H1 (cell line): ENCODE measurements at regions not wholly inside any gene's neighbourhood (a gene's known extent, or its start where the extent isn't known, plus 50 kb on each side); places are given as distances from the start of the nearest gene placed in this dataset.

Source experiments
- CTCF ChIA-PET: fragments of 300-600 bp; sonication (Branson Sonifier 250); formaldehyde crosslinking; loops from one replicate; lab custom pipeline; 2021; ENCODE audit not compliant: partially characterized antibody; lab: Charles Lee
- POLR2A ChIA-PET: fragments of 300-600 bp; sonication (Branson Sonifier 250); formaldehyde crosslinking; loops from one replicate; lab custom pipeline; 2021; ENCODE audit warnings: inconsistent platforms; ENCODE audit not compliant: partially characterized antibody; lab: Charles Lee
- DNase-seq, 2 experiments: peaks; one replicate each; pipeline versions ENCODE4 v3.0.0 to v3.0.0-alpha.2; 2010 to 2022; ENCODE audit warnings: low spot score in 2 of 2, low read depth in 1 of 2, mixed read lengths in 1 of 2
- FAIRE-seq: peaks from 2 replicates; lab custom pipeline; 2011; peaks lifted over from hg19 to GRCh38; lab: Jason Lieb, UNC
- H2AFZ ChIP-seq: 2 replicates; pipeline ENCODE4 v1.8.1; 2012; ENCODE audit warnings: low read length, inconsistent platforms
- H2AK5ac ChIP-seq: 2 replicates; pipeline ENCODE4 v1.6.1; 2013; ENCODE audit warnings: low read depth, low read length
- H2BK120ac ChIP-seq: replicated peaks from 2 replicates; pipeline ENCODE3; 2013; ENCODE audit warnings: low read depth, low read length, inconsistent platforms
- H2BK12ac ChIP-seq: 2 replicates; pipeline ENCODE4 v1.6.1; 2013; ENCODE audit warnings: low read depth, low read length
- H2BK15ac ChIP-seq: 2 replicates; pipeline ENCODE4 v1.6.1; 2013; ENCODE audit warnings: low read length
- H2BK20ac ChIP-seq: 2 replicates; pipeline ENCODE4 v1.6.1; 2013; ENCODE audit warnings: low read length
- H2BK5ac ChIP-seq: 2 replicates; pipeline ENCODE4 v1.6.1; 2013; ENCODE audit warnings: low read depth, low read length
- H3K14ac ChIP-seq: 2 replicates; pipeline ENCODE4 v1.6.1; 2013; ENCODE audit warnings: inconsistent platforms; ENCODE audit not compliant: insufficient read length
- H3K18ac ChIP-seq: 2 replicates; pipeline ENCODE4 v1.6.1; 2013; ENCODE audit warnings: low read length; ENCODE audit errors: extremely low read depth
- H3K23ac ChIP-seq: 2 replicates; pipeline ENCODE4 v1.6.1; 2013; ENCODE audit warnings: inconsistent platforms; ENCODE audit not compliant: insufficient read length
- H3K23me2 ChIP-seq: 2 replicates; pipeline ENCODE4 v1.6.1; 2013; ENCODE audit warnings: low read depth, low read length
- H3K27ac ChIP-seq: 2 replicates; pipeline ENCODE4 v1.6.1; 2011; ENCODE audit warnings: low read depth, low read length, inconsistent platforms
- H3K27me3 ChIP-seq, 4 experiments: replicated peaks in 1 of 4; 1 replicate in 1 of 4; 2 replicates in 3 of 4; pipeline versions ENCODE4 v1.6.1 to v1.8.1; 2011 to 2013; ENCODE audit warnings: low read length in 3 of 4, mild to moderate bottlenecking in 3 of 4, inconsistent platforms in 2 of 4, mixed read lengths in 2 of 4, moderate library complexity in 1 of 4; ENCODE audit not compliant: control insufficient read depth in 3 of 4, insufficient read depth in 3 of 4; ENCODE audit errors: extremely low read depth in 1 of 4
- H3K36me3 ChIP-seq, 4 experiments: 2 replicates each; pipeline versions ENCODE4 v1.6.1 to v1.8.1; 2011 to 2013; ENCODE audit warnings: mild to moderate bottlenecking in 4 of 4, low read length in 3 of 4, moderate library complexity in 2 of 4, control low read depth in 1 of 4, inconsistent platforms in 1 of 4; ENCODE audit not compliant: insufficient read depth in 4 of 4, control insufficient read depth in 2 of 4
- H3K4ac ChIP-seq: replicated peaks from 2 replicates; pipeline ENCODE3; 2013; ENCODE audit warnings: low read length, low read depth, mixed read lengths, inconsistent platforms; ENCODE audit not compliant: insufficient read length
- H3K4me1 ChIP-seq, 4 experiments: replicated peaks in 1 of 4; 1 replicate in 1 of 4; 2 replicates in 3 of 4; pipeline versions ENCODE4 v1.6.1 to v1.8.1; 2011 to 2013; ENCODE audit warnings: low read length in 3 of 4, inconsistent platforms in 2 of 4, mixed read lengths in 1 of 4; ENCODE audit not compliant: insufficient read depth in 4 of 4, control insufficient read depth in 3 of 4
- H3K4me2 ChIP-seq, 2 experiments: 2 replicates each; pipeline versions ENCODE4 v1.6.1 to v1.8.1; 2011 to 2013; ENCODE audit warnings: low read depth in 2 of 2, low read length in 2 of 2, control low read depth in 1 of 2, inconsistent platforms in 1 of 2, mild to moderate bottlenecking in 1 of 2; ENCODE audit not compliant: insufficient read depth in 1 of 2
- H3K4me3 ChIP-seq, 4 experiments: fragments of 200-600, 300-600 bp in 1 of 4; sonication (generic), shearing (Covaris generic), sonication (Bioruptor Twin) in 1 of 4; 2 replicates each; pipeline versions ENCODE4 v1.5.1 to v1.8.1; 2011 to 2016; ENCODE audit warnings: low read length in 4 of 4, low read depth in 3 of 4, control low read depth in 2 of 4, inconsistent platforms in 2 of 4, mild to moderate bottlenecking in 2 of 4, mixed read lengths in 1 of 4, moderate library complexity in 1 of 4; ENCODE audit not compliant: insufficient read depth in 2 of 4; ENCODE audit errors: extremely low read depth in 1 of 4
- H3K56ac ChIP-seq: replicated peaks from 2 replicates; pipeline ENCODE3; 2013; ENCODE audit warnings: low read depth, mild to moderate bottlenecking, mixed read lengths, low read length, inconsistent platforms; ENCODE audit not compliant: insufficient read length
- H3K79me1 ChIP-seq: 2 replicates; pipeline ENCODE4 v1.6.1; 2013; ENCODE audit warnings: low read depth, low read length, control low read depth
- H3K79me2 ChIP-seq, 2 experiments: 2 replicates each; pipeline versions ENCODE4 v1.6.1 to v1.8.1; 2012 to 2013; ENCODE audit warnings: low read length in 2 of 2, mild to moderate bottlenecking in 2 of 2, inconsistent platforms in 1 of 2; ENCODE audit not compliant: insufficient read depth in 2 of 2, control insufficient read depth in 1 of 2
- H3K9ac ChIP-seq, 4 experiments: replicated peaks in 1 of 4; 1 replicate in 1 of 4; 2 replicates in 3 of 4; pipeline versions ENCODE4 v1.6.1 to v1.8.1; 2011 to 2013; ENCODE audit warnings: low read depth in 3 of 4, low read length in 3 of 4, control low read depth in 2 of 4, mild to moderate bottlenecking in 2 of 4, moderate library complexity in 2 of 4, inconsistent platforms in 1 of 4; ENCODE audit errors: extremely low read depth in 1 of 4
- H3K9me3 ChIP-seq, 2 experiments: 2 replicates each; pipeline versions ENCODE4 v1.6.1 to v1.8.1; 2012 to 2013; ENCODE audit warnings: mild to moderate bottlenecking in 2 of 2, moderate library complexity in 2 of 2, control low read depth in 1 of 2, inconsistent platforms in 1 of 2, low read depth in 1 of 2, low read length in 1 of 2, mixed read lengths in 1 of 2; ENCODE audit not compliant: insufficient read depth in 2 of 2
- H4K20me1 ChIP-seq, 2 experiments: replicated peaks in 1 of 2; 2 replicates each; pipeline versions ENCODE3 to v1.8.1; 2011 to 2013; ENCODE audit warnings: inconsistent platforms in 2 of 2, low read length in 2 of 2, mild to moderate bottlenecking in 1 of 2; ENCODE audit not compliant: insufficient read depth in 2 of 2, control insufficient read depth in 1 of 2
- H4K5ac ChIP-seq: 2 replicates; pipeline ENCODE4 v1.6.1; 2013; ENCODE audit warnings: low read length, low read depth, mixed read lengths, inconsistent platforms; ENCODE audit not compliant: insufficient read length
- H4K8ac ChIP-seq: 2 replicates; pipeline ENCODE4 v1.8.0; 2013; ENCODE audit warnings: mild to moderate bottlenecking, moderate library complexity, low read length, inconsistent platforms; ENCODE audit not compliant: insufficient read depth; ENCODE audit errors: extremely low read depth
- H4K91ac ChIP-seq: replicated peaks from 2 replicates; pipeline ENCODE3; 2013; ENCODE audit warnings: low read length, mixed read lengths, inconsistent platforms; ENCODE audit not compliant: insufficient read length
- ATF2 ChIP-seq: IDR thresholded peaks from 2 replicates; pipeline ENCODE4 v1.6.1; 2012; ENCODE audit warnings: low read length, inconsistent platforms
- ATF3 ChIP-seq: IDR thresholded peaks from 2 replicates; pipeline ENCODE4 v1.6.1; 2011; ENCODE audit warnings: low read depth, mild to moderate bottlenecking, low read length; ENCODE audit not compliant: insufficient read depth
- CTCF ChIP-seq, 3 experiments: IDR thresholded peaks; 1 replicate in 2 of 3; 2 replicates in 1 of 3; pipeline versions ENCODE4 v1.5.1 to v1.6.1; 2011; ENCODE audit warnings: low read length in 3 of 3, mild to moderate bottlenecking in 3 of 3, inconsistent platforms in 2 of 3, low read depth in 1 of 3, moderate library complexity in 1 of 3; ENCODE audit not compliant: insufficient read depth in 1 of 3; ENCODE audit errors: control extremely low read depth in 1 of 3
- EP300 ChIP-seq, 2 experiments: IDR thresholded peaks; 1 replicate in 1 of 2; 2 replicates in 1 of 2; pipeline ENCODE4 v1.6.1; 2011 to 2012; ENCODE audit warnings: low read depth in 2 of 2, low read length in 2 of 2, mild to moderate bottlenecking in 2 of 2, borderline replicate concordance in 1 of 2, inconsistent platforms in 1 of 2, moderate library complexity in 1 of 2
- KDM4A ChIP-seq: IDR thresholded peaks from one replicate; pipeline ENCODE4 v1.7.1; 2012; ENCODE audit warnings: low read depth, mild to moderate bottlenecking, moderate library complexity, low read length, inconsistent platforms; ENCODE audit not compliant: severe bottlenecking
- RFX5 ChIP-seq: IDR thresholded peaks from 2 replicates; pipeline ENCODE4 v1.6.1; 2011; ENCODE audit warnings: low read depth, low read length, improper control_type of control experiment, borderline replicate concordance
- SIX5 ChIP-seq: IDR thresholded peaks from 2 replicates; pipeline ENCODE4 v1.6.1; 2011; ENCODE audit warnings: mild to moderate bottlenecking, low read depth, low read length
- ZNF274 ChIP-seq: IDR thresholded peaks from 2 replicates; pipeline ENCODE4 v1.7.0; 2012; ENCODE audit warnings: low read length, borderline replicate concordance; ENCODE audit errors: extremely low read depth
- WGBS, 2 experiments: shearing (Covaris generic) in 1 of 2; methylation state at CpG; one replicate each; pipeline versions ENCODE4 v1.1.6 to v1.1.7; 2013 to 2015; ENCODE audit warnings: low lambda C conversion rate in 2 of 2, mixed read lengths in 2 of 2, inconsistent platforms in 1 of 2, low coverage in 1 of 2, missing lambda C conversion rate in 1 of 2; ENCODE audit not compliant: insufficient replicate concordance in 2 of 2, insufficient coverage in 1 of 2, insufficient read length in 1 of 2; ENCODE audit errors: extremely low coverage in 1 of 2, missing lambda C conversion rate in 1 of 2; 5-methylcytosine and 5-hydroxymethylcytosine counted together

GRCh38 chr3:106275592-106275991 lies 406.8 kb upstream of the CBLB start:
- ChIA-PET CTCF (interaction anchor here (0.9 kb wide), 1 partner anchor 19 kb away, joined by 3 read pairs; no protein-coding TSS in a partner anchor), POLR2A (no interaction called here)
- Histone ChIP-seq H3K23ac (no peak overlapping the region), H3K27me3 (no peaks in the 10 kb centered on the region), H3K4ac (no peak overlapping the region), H3K79me2 (no peaks in the 10 kb centered on the region), H4K8ac (no peak overlapping the region), H3K4me1 (no peaks in the 10 kb centered on the region), H3K9me3 (no peaks in the 10 kb centered on the region), H4K91ac (no peak overlapping the region), H2AFZ (no peak overlapping the region)
- DNase-seq: no peak
- 93% methylated on average over 3 of the region's 5 CpGs; no CpG with 5 or more reads in 1 of the 2 experiments for WGBS, 2 experiments
- TF ChIP-seq RFX5: no peak
- no peak for TF ChIP-seq EP300 (IDR thresholded peaks at IDR 0.05; ENCODE audit: borderline replicate concordance in 1 of 2, low read depth in 2 of 2, low read length in 2 of 2)
- TF ChIP-seq ATF3: no peak
- TF ChIP-seq ZNF274: no peak
- TF ChIP-seq ATF2: no peak
- TF ChIP-seq CTCF (IDR thresholded peaks at IDR 0.05; ENCODE audit: control extremely low read depth in 1 of 3, insufficient read depth in 1 of 3, low read depth in 1 of 3, low read length in 3 of 3): no peak
- TF ChIP-seq SIX5: no peak
- no peak for TF ChIP-seq KDM4A
- TF ChIP-seq, all 59 proteins: peak for 0
- no peak overlapping the region for H3K4me3 ChIP-seq
- no peak overlapping the region for H4K5ac ChIP-seq
- H3K79me1 ChIP-seq: no peaks in the 10 kb centered on the region
- H3K14ac ChIP-seq: no peak overlapping the region
- no peak overlapping the region for H3K27ac ChIP-seq
- no peak overlapping the region for H3K18ac ChIP-seq
- no peak overlapping the region for H3K4me2 ChIP-seq
- H2BK5ac ChIP-seq: no peak overlapping the region
- no peaks in the 10 kb centered on the region for H3K36me3 ChIP-seq
- no peak overlapping the region for H3K9ac ChIP-seq
- no peak overlapping the region for H2AK5ac ChIP-seq
- no peaks in the 10 kb centered on the region for H3K23me2 ChIP-seq
- H2BK12ac ChIP-seq: no peak overlapping the region
- FAIRE-seq: no peak
- H3K56ac ChIP-seq: no peak overlapping the region
- no peak overlapping the region for H2BK20ac ChIP-seq
- no peaks in the 10 kb centered on the region for H4K20me1 ChIP-seq
- H2BK15ac ChIP-seq: no peak overlapping the region
- no peak overlapping the region for H2BK120ac ChIP-seq
